ENCODE measurements at regions not wholly inside any gene's neighbourhood (a gene's known extent, or its start where the extent isn't known, plus 50 kb on each side); places are given as distances from the start of the nearest gene placed in this dataset.

DNA sequence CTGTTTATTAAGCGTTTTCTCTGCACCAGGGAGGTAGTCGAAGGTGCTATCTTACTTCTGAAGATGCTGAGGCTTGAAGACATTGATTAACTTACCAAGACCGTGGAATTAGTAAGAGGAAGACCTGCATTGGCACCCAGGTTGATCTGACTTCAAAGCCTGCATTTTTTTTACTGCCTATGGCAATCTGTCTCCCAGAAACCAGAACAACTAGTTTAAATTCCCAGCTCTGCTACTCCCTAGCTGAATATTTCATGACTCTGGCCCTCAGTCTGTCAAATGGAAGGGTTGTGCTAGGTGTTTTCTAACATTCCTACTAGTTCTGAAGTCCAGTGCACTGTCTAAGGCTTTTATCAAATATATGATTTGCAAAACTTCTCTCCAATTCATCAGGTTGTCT lies 52.0 kb upstream of the GRAMD1B start:
- H3K27ac ChIP-seq = no peak overlapping the region
- TF ChIP-seq, protein P1, sequence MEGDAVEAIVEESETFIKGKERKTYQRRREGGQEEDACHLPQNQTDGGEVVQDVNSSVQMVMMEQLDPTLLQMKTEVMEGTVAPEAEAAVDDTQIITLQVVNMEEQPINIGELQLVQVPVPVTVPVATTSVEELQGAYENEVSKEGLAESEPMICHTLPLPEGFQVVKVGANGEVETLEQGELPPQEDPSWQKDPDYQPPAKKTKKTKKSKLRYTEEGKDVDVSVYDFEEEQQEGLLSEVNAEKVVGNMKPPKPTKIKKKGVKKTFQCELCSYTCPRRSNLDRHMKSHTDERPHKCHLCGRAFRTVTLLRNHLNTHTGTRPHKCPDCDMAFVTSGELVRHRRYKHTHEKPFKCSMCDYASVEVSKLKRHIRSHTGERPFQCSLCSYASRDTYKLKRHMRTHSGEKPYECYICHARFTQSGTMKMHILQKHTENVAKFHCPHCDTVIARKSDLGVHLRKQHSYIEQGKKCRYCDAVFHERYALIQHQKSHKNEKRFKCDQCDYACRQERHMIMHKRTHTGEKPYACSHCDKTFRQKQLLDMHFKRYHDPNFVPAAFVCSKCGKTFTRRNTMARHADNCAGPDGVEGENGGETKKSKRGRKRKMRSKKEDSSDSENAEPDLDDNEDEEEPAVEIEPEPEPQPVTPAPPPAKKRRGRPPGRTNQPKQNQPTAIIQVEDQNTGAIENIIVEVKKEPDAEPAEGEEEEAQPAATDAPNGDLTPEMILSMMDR (conservative IDR thresholded peaks at IDR 0.05) = no peak
- TF ChIP-seq ZFX (IDR thresholded peaks at IDR 0.05) = no peak

DNA sequence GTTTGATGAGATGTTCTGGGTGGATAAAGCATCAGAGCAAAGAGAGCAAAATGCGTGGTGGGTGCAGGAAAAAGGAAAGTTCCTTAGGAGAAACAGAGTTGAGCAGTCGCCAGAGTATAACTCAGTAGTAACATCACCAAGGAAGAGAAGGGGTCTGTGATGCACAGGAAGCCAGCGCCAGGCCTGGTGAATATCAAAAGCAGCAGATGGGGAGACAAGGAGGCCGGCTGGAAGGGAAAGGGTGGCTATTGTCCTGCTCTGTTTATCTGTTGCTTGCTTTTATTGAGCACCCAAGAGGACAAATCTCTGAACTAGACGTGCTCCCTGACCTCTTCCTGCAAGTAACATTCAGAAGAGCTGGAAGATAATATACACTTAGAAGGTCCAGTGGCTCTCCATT lies 52.7 kb upstream of the GRAMD1B start:
- TF ChIP-seq, protein P1 (conservative IDR thresholded peaks at IDR 0.05) = no peak
- TF ChIP-seq ZFX (IDR thresholded peaks at IDR 0.05) = no peak
- H3K27ac ChIP-seq = no peak overlapping the region

DNA sequence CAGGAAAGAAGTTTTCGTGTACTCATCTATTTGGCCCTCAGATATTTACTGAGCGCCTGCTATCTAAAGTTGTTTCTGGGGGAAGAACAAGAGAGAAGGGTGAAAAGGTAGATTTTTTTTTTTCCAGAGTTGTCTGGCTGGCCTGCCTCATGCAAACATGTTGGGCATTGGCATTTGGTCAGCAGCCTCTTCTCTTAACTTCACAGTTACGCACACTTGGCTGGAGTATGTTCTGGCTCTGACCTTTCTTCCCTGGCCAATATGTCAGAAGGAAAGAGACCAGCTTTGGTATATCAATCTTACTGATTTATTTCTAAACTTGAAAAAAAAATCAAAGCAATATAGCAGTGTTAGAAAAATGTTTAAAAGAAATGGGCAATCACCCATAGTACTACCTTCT lies 54.2 kb upstream of the GRAMD1B start:
- no peak overlapping the region for H3K27ac ChIP-seq
- TF ChIP-seq, protein P1 (conservative IDR thresholded peaks at IDR 0.05) = no peak
- TF ChIP-seq ZFX (IDR thresholded peaks at IDR 0.05) = no peak

DNA sequence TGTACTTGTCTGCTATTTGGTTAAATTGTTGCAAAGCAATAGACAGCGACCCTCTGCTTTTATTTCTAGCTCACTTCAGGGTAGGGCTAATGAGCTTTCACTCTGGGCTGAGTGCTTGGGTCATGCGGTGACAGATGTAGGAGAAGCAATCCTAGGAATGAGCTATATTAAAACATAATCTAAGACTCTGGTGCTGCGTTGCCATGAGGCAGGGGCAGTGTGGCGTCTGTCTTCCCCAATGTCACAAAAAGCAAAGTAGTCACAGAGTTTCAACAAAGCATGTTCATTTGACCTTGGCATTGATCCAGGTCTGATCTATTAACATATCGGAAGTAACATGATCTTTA lies 55.5 kb upstream of the GRAMD1B start:
- TF ChIP-seq ZFX (IDR thresholded peaks at IDR 0.05) = no peak
- TF ChIP-seq, protein P1 (conservative IDR thresholded peaks at IDR 0.05) = no peak
- H3K27ac ChIP-seq = no peak overlapping the region

DNA sequence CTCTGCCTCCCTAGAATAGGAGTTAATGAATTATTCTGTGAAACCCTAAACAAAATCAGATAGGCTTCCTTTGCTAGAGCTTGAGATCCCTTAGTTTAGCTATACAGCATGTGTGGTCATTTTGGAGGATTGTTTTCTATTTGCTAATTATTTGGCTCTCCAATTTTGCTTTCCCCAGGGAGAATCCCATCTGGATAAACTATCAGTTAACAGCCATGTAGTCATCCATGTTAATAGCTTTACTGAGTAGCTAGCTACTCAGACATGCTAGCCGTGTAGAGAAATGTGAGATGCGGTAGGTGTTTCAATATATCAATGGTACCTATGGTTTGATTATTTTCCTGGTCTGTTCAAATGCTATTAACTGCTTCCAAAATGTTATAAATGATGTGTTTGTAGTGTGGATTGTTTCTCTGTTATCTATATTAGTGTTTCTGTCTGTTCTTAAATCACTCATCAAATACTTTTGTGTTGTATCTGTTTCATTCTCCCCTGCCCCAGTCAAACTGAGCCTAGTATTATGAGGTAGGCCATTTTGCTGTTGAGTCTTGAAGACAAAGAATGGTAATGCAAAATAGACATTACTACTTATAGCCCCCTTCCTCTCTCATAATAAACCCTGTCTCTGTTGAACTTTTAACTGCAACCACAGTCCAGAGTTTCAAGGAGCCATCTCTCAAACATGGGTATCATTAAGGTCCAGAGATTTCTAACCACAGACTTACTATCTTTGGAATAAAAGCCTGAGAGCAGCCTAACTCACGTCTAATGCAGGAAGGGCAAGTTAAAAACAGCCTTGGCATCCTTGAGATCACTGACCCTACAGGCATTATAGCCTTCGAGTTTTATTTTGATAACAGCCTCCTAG lies 56.1 kb upstream of the GRAMD1B start:
- H3K27ac ChIP-seq = no peak overlapping the region
- TF ChIP-seq, protein P1 (conservative IDR thresholded peaks at IDR 0.05) = no peak
- TF ChIP-seq ZFX (IDR thresholded peaks at IDR 0.05) = no peak

DNA sequence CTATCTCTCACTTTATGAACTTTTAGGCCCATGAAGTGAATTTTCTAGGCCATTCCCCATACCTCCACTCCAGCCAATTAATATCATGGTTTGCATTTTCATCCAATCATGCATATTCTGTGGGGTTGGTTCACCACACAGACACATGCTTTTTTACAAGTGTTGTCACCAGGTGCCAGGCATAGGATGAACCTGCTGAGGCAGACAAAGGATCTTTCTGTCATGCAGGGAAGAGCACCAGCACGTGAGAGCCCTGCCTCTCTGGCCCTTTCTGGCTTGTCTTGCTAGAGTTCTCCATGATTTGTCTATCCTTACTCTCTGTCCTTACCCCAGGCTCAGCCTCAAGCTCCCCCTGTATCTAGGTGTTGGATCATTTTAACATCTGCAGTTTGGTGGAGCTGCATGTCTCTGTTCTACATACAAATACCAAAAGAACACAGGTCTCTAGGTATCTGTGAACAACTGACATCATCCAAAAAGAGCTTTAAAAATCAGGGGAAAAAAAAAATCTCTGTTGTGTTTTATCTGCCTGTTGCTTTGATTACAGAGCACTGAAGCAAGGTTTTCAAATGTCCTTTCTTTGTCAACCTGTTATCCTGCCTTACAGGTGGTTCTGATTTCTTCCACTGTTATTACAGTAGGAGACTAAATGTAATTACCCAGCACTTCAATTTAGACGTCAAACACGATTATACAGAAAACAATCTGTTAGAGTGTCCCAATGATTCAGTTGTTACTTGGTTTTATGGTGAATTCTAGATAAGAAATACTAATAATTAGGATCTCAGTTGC lies 58.4 kb upstream of the GRAMD1B start:
- TF ChIP-seq ZFX (IDR thresholded peaks at IDR 0.05) = no peak
- TF ChIP-seq, protein P1 (conservative IDR thresholded peaks at IDR 0.05) = no peak
- H3K27ac ChIP-seq = no peak overlapping the region

DNA sequence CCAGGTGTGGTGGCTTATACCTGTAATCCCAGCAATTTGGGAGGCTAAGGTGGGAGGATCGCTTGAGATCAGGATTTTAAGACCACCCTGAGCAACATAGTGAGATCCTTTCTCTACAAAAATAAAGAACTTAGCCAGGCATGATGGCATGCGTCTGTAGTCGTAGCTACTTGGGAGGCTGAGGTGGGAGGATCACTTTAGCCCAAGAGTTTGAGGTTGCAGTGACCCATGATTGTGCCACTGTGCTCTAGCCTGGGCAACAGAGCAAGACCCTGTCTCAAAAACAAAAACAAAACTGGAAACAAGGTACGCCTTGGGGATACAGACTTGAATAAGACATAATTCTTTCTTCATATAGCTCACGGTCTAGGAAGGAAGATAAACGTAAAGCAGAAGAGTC lies 63.1 kb upstream of the GRAMD1B start:
- TF ChIP-seq, protein P1 (conservative IDR thresholded peaks at IDR 0.05) = no peak
- no peak for TF ChIP-seq ZFX (IDR thresholded peaks at IDR 0.05)
- no peak overlapping the region for H3K27ac ChIP-seq

Measured in C4-2B (cell line).